ENCODE measurements at regions not wholly inside any gene's neighbourhood (a gene's known extent, or its start where the extent isn't known, plus 50 kb on each side); places are given as distances from the start of the nearest gene placed in this dataset.
"Not testable (repeated sequence)": the region's sequence is repeated elsewhere in the genome, so short reads cannot be mapped to it uniquely, and the experiment has no call there.

- DNase-seq: no peak
Observed at GRCh38 chr1:8167936-8168335, 141.8 kb upstream of the ERRFI1 start.

GRCh38 chr1:8166406-8166805 lies 140.3 kb upstream of the ERRFI1 start:
- DNase-seq: no peak

- DNase-seq: no peak
Observed at GRCh38 chr1:8165595-8166360, 139.7 kb upstream of the ERRFI1 start.

GRCh38 chr1:8164670-8165069 lies 138.6 kb upstream of the ERRFI1 start:
- no peak for DNase-seq

DNA sequence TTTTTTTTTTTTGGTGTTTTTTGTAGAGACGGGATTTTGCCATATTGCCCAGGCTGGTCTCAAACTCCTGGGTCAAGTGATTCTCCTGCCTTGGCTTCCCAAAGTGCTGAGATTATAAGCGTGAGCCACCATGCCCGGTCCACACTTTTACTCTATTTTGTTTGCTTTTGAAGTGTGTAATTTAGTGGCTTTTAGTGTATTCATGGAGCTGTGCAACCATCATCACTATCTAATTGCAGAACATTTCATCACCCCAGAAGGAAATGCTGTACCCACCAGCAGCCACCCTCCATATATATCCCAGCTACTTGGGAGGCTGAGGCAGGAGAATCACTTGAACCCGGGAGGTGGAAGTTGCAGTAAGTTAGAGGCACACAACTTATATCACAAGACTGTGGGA lies 136.9 kb upstream of the ERRFI1 start:
- DNase-seq: no peak

DNA sequence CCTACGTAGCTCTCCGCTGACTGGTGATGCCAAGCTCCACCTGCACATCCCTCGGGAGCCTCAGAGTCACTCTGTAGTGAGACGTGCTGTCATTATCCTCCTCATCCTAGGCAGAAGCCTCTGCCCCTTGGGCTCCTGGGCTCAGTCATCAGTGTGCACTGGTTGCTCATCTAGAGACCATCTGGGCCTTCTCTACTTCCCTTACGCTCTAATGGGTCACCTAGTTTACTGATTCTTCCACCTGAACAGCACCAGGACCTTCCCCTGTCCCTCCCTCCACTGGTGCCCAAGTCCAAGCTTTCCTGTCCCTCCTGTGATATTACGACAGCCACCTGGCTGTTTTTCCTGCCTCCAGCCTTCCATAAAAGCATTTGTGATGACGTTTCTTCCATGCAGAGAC lies 136.1 kb upstream of the ERRFI1 start:
- DNase-seq: no peak

- no peak for DNase-seq
Observed at GRCh38 chr1:8161546-8162105, 135.5 kb upstream of the ERRFI1 start.

GRCh38 chr1:8159470-8160024 lies 133.4 kb upstream of the ERRFI1 start:
- no peak for DNase-seq

DNA sequence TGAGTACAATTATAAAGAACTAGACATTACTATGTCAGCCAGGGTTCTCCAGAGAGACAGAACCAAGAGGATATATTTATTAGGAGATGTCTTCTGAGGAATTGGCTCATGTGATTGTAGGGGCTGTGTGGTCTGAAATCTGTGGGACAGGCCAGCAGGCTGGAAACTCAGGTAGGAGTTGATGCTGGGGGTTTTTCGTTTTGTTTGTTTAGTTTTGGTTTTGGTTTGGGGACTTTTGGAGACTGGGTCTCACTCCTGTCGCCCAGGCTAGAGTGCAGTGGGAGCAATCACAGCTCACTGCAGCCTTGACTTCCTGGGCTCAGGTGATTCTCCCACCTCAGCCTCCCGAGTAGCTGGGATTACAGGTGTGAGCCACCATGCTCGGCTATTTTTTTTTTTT lies 132.9 kb upstream of the ERRFI1 start:
- no peak for DNase-seq

DNA sequence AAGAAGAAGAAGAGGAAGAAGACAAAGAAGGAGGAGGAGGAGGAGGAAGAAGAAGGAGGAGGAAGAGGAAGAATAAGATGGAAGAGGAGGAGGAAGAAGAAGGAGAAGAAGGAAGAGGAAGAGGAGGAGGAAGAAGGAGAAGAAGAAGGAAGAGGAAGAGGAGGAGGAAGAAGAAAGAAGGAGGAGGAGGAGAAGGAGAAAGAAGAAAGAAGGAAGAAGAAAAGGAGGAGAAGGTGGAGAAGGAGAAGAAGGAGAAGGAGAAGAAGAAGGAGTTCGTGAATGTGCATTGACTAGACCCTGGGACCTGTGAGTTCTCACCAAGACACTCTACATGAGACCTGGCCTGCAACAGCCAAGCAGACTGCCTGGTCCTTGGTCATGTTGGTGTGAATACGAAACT lies 131.7 kb upstream of the ERRFI1 start:
- no peak for DNase-seq

DNA sequence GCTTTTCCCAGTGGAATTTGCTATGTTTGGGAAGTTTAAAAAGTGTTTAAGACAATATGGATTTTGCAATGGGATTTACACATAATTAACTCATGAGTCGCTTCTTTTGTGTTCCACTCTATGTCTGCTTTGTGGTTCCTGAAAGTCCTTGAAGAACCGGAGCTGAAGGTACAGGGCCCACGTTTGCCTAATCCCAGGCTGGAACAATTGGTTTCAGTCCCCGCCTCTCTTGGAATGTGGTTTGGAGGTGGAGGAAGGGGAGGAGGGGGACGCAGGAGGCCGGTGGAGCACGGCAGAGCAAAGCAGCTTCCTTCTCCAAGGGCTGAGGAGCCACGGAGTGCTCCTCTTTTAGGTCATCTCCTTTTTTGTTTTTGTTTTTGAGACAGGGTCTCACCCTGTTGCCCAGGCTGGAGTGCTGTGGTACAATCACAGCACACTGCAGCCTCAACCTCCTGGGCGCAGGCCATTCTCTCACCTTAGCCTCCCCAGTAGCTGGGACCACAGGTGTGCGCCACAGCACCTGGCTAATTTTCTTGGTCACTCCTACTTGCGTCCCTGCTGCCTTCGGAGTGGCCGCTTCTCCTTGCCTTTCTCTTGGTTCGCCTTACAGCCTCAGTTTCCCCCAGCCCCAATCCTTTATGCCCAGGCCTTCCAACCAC lies 129.5 kb upstream of the ERRFI1 start:
- no peak for DNase-seq

- no peak for DNase-seq
Observed at GRCh38 chr1:8154621-8155052, 128.5 kb upstream of the ERRFI1 start.

DNA sequence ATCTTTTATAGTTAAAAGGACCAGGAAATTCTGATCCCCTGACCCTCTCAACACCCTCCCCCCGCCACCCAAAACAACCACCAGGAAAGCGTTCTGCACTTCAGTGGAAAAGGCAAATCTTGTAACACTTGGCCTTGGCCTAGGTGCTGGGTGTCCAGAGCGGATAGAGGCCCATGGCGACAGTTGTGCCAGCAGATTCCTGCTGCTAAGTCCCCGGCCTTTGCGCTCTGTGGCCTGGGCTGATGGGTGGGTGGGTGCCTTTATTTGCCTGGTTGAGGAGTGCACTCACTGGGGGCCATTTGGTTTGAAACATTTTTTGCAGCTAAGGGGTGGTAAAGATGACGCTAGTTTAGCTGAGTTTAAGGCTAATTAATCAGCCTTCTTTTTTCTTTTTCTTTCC lies 127.9 kb upstream of the ERRFI1 start:
- DNase-seq: no peak

DNA sequence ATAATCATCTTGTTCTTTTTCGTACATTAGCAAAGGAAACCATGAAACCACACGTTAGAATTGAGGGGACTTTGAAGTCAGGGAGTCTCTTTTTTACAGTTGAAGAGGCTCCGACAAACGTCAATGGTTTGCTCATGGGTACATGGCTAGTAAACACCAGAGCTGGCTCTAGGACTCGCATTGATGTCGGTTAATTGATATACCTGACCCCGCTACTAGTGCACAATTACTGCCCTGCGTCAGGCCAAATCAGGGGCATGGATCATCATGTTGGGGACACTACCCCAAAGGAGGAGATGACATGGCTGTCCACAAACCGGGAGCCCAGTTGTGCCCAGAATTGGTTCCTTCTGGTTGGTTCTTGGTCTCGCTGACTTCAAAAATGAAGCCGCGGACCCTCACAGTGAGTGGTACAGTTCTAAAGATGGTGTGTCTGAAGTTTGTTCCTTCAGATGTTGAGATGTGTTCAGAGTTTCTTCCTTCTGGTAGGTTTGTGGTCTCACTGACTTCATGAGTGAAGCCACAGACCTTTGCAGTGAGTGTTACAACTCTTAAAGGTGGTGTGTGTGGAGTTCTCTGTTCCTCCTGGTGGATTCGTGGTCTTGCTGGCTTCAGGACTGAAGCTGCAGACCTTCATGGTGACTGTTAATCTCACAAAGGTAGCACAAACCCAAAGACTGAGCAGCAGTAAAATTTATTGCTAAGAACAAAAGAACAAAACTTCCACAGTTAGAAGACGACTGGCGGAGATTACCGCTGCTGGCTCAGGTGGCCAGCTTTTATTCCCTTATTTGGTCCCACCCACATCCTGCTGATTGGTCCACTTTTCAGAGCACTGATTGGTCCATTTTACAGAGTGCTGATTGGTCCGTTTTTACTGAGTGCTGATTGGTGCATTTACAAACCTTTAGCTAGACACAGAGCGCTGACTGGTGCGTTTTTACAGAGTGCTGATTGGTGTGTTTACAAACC lies 126.9 kb upstream of the ERRFI1 start:
- peak; percentile 63 for DNase-seq

- no peak for DNase-seq
Observed at GRCh38 chr1:8151647-8152046, 125.5 kb upstream of the ERRFI1 start.

DNA sequence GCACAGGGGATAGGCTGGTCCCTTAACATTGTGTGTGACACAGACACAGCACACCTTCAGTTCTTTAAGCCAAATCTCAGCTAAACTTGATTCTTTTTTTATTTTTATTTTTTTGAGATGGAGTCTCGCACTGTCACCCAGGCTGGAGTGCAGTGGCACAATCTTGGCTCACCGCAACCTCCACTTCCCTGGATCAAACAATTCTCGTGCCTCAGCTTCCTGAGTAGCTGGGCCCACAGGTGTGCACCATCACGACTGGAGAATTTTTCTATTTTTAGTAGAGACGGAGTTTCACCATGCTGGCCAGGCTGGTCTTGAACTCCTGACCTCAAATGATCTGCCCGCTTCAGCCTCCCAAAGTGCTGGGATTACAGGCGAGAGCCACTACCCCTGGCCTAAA lies 123.6 kb upstream of the ERRFI1 start:
- DNase-seq: not testable (repeated sequence)

- DNase-seq: no peak
Observed at GRCh38 chr1:8147956-8148355, 121.8 kb upstream of the ERRFI1 start.

- no peak for DNase-seq
Observed at GRCh38 chr1:8146257-8146855, 120.2 kb upstream of the ERRFI1 start.

DNA sequence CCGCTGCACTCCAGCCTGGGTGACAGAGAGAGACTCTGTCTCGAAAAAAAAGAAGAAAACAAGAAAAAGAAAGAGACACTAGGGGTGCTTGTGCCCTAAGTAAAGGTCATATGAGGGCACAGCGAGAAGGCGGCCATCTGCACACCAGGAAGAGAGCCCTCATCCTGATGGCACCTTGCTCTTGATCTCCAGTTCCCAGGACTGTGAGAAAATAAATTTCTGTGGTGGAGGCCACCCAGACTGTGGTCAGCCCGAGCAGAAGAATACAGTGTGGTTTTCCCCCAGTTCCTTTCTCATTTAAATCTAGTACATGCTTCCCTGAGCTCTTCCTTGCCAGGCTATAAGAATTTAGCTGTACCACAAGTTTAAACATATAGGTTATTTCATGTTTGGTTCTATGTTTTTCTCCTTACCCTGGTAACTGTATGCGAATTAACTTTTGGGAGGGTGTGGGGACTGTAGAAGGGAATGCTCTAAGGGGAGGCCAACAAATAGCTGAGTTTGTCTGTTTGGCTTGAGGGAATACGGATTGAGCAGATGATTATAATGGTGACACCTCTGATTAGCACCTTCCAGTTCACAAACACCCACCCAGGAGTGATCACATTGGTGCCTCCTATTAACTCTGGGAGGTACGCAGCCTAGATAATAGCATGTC lies 119.6 kb upstream of the ERRFI1 start:
- DNase-seq: no peak

DNA sequence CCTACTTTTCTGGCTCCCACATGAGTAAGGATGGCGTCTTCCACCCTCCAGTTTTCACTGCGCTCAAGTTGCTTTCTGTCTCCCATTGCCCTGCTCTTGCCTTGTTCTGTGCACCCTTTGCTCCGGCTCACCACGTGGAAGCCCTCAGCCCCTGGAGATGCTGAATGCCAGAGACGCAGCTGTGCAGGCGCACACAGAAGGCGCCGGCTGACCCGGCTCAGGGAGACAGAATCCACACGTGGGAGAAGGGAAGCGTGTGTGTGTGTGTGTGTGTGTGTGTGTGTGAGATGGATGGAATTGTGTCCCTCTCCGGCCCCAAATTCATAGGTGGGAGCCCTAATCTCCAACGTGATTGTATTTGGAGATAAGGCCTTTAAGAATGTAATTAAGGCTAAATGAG lies 118.2 kb upstream of the ERRFI1 start:
- DNase-seq: no peak

DNA sequence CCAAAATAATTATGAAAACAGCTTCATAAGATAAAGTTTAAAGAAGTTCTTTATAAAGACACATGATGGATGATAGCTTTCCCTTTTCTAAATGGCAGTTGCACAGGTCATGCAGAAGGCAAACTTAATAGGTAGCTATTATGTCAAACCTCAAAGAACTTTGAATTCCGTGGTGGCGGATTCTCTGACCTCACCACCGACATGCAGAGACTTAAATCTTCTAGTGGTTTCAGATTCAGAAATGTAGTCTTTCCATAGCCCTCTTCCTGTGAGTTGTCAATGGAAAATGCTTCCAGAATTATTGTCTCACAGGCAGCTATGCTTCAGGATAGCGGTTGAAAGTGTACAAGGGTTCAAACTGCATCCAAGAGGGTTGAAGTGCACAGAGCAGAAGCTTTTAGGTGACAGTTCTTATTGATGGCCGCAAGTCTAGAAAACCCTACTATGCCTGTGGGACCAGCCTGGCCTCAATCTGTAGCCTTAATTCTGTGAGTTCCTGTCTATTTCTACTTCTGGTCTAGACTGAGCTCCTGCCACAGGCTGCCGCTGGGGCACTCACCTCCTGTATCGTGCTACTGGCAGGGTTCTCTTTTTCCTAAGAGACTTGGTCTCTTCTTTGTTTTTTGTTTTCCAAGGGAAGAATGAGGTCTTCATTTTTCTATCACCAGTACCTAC lies 117.0 kb upstream of the ERRFI1 start:
- no peak for DNase-seq
